ENCODE measurements at regions not wholly inside any gene's neighbourhood (a gene's known extent, or its start where the extent isn't known, plus 50 kb on each side); places are given as distances from the start of the nearest gene placed in this dataset.

- no peak for DNase-seq (ENCODE audit: low read depth, low spot score)
Measured at GRCh38 chr6:139567095-139567494, 192.6 kb upstream of the CITED2 start.

- no peak for DNase-seq (ENCODE audit: low read depth, low spot score)
Measured at GRCh38 chr6:139565591-139565990, 191.1 kb upstream of the CITED2 start.

GRCh38 chr6:139557547-139557946, 183.1 kb upstream of the CITED2 start:
- DNase-seq (ENCODE audit: low read depth, low spot score): no peak

- no peak for DNase-seq (ENCODE audit: low read depth, low spot score)
Measured at GRCh38 chr6:139556532-139556931, 182.1 kb upstream of the CITED2 start.

GRCh38 chr6:139553916-139554315, 179.5 kb upstream of the CITED2 start:
- DNase-seq (ENCODE audit: low read depth, low spot score): no peak

GRCh38 chr6:139551376-139551775, 176.9 kb upstream of the CITED2 start:
- no peak for DNase-seq (ENCODE audit: low read depth, low spot score)

- no peak for DNase-seq (ENCODE audit: low read depth, low spot score)
Measured at GRCh38 chr6:139550361-139550760, 175.9 kb upstream of the CITED2 start.

- no peak for DNase-seq (ENCODE audit: low read depth, low spot score)
Measured at GRCh38 chr6:139549561-139550070, 175.2 kb upstream of the CITED2 start.

- no peak for DNase-seq (ENCODE audit: low read depth, low spot score)
Measured at GRCh38 chr6:139547804-139548203, 173.4 kb upstream of the CITED2 start.

GRCh38 chr6:139547122-139547776, 172.8 kb upstream of the CITED2 start:
- DNase-seq (ENCODE audit: low read depth, low spot score): no peak

GRCh38 chr6:139546106-139546472, 171.6 kb upstream of the CITED2 start:
- DNase-seq (ENCODE audit: low read depth, low spot score): no peak

GRCh38 chr6:139545206-139546105, 171.0 kb upstream of the CITED2 start:
- DNase-seq (ENCODE audit: low read depth, low spot score): no peak

GRCh38 chr6:139544701-139545057, 170.2 kb upstream of the CITED2 start:
- DNase-seq (ENCODE audit: low read depth, low spot score): no peak

GRCh38 chr6:139542351-139542750, 167.9 kb upstream of the CITED2 start:
- DNase-seq (ENCODE audit: low read depth, low spot score): no peak

- DNase-seq (ENCODE audit: low read depth, low spot score): no peak
Measured at GRCh38 chr6:139540894-139541293, 166.4 kb upstream of the CITED2 start.

GRCh38 chr6:139540276-139540675, 165.8 kb upstream of the CITED2 start:
- no peak for DNase-seq (ENCODE audit: low read depth, low spot score)

GRCh38 chr6:139539852-139540251, 165.4 kb upstream of the CITED2 start:
- DNase-seq (ENCODE audit: low read depth, low spot score): no peak

- DNase-seq (ENCODE audit: low read depth, low spot score): peak; percentile 74
Measured at GRCh38 chr6:139538366-139538765, 163.9 kb upstream of the CITED2 start.

GRCh38 chr6:139536751-139537617, 162.5 kb upstream of the CITED2 start:
- no peak for DNase-seq (ENCODE audit: low read depth, low spot score)

- no peak for DNase-seq (ENCODE audit: low read depth, low spot score)
Measured at GRCh38 chr6:139534472-139535115, 160.1 kb upstream of the CITED2 start.

Measured in pulmonary artery endothelial cell (primary cell).